OCI-LY3 (cell line): ENCODE measurements at regions not wholly inside any gene's neighbourhood (a gene's known extent, or its start where the extent isn't known, plus 50 kb on each side); places are given as distances from the start of the nearest gene placed in this dataset.
A peak's percentile ranks its signal among the peaks of the same experiment; 100 is the strongest.

Experiments used
- H2AFZ ChIP-seq: fragments of 200-600, 300-600 bp; shearing (Covaris generic); 2 replicates; pipeline ENCODE4 v1.6.0; 2014; ENCODE audit warnings: antibody characterized with exemption, low read depth, low read length
- H3K27ac ChIP-seq: fragments of 200-600, 300-600 bp; sonication (generic); 2 replicates; pipeline ENCODE4 v1.5.1; 2014; ENCODE audit warnings: mild to moderate bottlenecking, low read length, moderate library complexity, mixed read lengths
- H3K27me3 ChIP-seq: fragments of 200-600, 300-600 bp; sonication (generic); 2 replicates; pipeline ENCODE4 v1.6.1; 2014; ENCODE audit warnings: low read depth, low read length, mixed read lengths
- H3K36me3 ChIP-seq: fragments of 200-600, 300-600 bp; sonication (generic); replicated peaks from 2 replicates; pipeline ENCODE3; 2014; ENCODE audit warnings: low read depth, low read length, mixed read lengths
- H3K4me1 ChIP-seq: fragments of 300-600, 200-600 bp; sonication (generic); 2 replicates; pipeline ENCODE4 v1.6.1; 2014; ENCODE audit warnings: low read length, mixed read lengths
- H3K4me2 ChIP-seq: fragments of 200-600, 300-600 bp; sonication (generic); 2 replicates; pipeline ENCODE4 v1.6.1; 2014; ENCODE audit warnings: low read length, mixed read lengths
- H3K4me3 ChIP-seq: fragments of 300-600, 200-600 bp; sonication (generic); 2 replicates; pipeline ENCODE4 v1.5.1; 2014; ENCODE audit warnings: antibody characterized with exemption, mild to moderate bottlenecking, low read length, moderate library complexity
- H3K79me2 ChIP-seq: fragments of 300-600, 200-600 bp; shearing (Covaris generic); 2 replicates; pipeline ENCODE4 v1.6.1; 2014; ENCODE audit warnings: mild to moderate bottlenecking, low read length, mixed read lengths
- H3K9ac ChIP-seq: fragments of 300-600, 200-600 bp; shearing (Covaris generic); 2 replicates; pipeline ENCODE4 v1.6.0; 2014; ENCODE audit warnings: mild to moderate bottlenecking, low read length, moderate library complexity
- H3K9me3 ChIP-seq: fragments of 200-600, 300-600 bp; shearing (Covaris generic); 2 replicates; pipeline ENCODE4 v1.6.1; 2014; ENCODE audit warnings: low read length, mixed read lengths; ENCODE audit not compliant: insufficient read depth
- H4K20me1 ChIP-seq: fragments of 200-600, 300-600 bp; sonication (generic); 2 replicates; pipeline ENCODE4 v1.6.1; 2016; ENCODE audit warnings: low read length, mixed read lengths; ENCODE audit not compliant: insufficient read depth
- CTCF ChIP-seq: fragments of 200-600, 300-600 bp; sonication (generic); IDR thresholded peaks from 2 replicates; pipeline ENCODE4 v1.5.1; 2014; ENCODE audit warnings: antibody characterized with exemption, low read length, low read depth
- EZH2phosphoT487 ChIP-seq: fragments of 200-600 bp; shearing (Covaris generic); IDR thresholded peaks from 2 replicates; pipeline ENCODE4 v1.6.1; 2018; ENCODE audit warnings: antibody characterized with exemption, mixed run types, low read depth

DNA sequence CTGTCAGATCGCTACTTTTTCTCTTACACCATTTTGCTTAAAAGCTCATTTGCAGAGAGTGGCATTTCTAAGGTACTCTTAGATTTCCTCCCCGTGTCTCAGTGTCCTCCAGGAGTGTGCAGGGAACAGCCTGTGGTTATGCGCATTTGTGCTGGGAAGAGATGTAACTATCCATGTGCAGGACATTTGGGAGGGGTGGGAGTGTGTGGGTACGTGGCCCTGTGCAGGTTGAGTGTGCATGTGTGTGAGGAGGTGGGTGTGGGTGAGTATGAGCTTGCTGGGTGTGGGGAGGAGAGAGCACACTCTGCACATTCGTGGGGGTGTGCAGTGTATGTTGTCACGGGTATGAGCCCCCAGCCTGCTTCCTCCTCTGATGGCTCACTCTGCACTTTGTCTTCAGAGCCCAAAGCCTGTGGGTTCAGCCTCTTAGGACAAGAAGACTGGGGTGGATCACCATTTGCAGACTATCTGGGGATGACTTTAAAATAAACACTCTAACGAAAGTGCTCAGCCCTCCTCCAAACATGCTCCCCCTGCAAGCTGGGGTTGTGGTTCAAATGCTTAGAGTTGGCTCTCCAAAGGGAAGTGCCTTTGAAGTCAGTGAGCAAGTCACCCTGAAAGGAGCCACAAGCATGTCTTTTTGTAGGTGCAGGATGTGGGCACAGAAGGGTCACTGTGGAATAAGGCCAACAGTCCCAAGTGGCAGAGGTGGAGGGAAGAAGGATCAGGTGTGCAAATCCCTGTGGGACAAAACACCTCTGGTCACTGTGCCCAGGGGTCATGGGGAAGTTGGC, 295.4 kb downstream of the RRAGC start:
- Histone ChIP-seq H3K4me3 (no peak overlapping the region), H4K20me1 (no peaks in the 10 kb centered on the region), H3K4me1 (peaks cover 18% of the 10 kb centered on the region), H2AFZ (no peak overlapping the region), H3K36me3 (no peaks in the 10 kb centered on the region), H3K4me2 (no peak overlapping the region), H3K27me3 (no peaks in the 10 kb centered on the region), H3K79me2 (peaks cover 9% of the 10 kb centered on the region; the same call in 1 of the 2 replicates), H3K9ac (no peak overlapping the region), H3K9me3 (no peaks in the 10 kb centered on the region), H3K27ac (no peak overlapping the region)
- TF ChIP-seq EZH2phosphoT487 (no peak), CTCF (no peak)

- Histone ChIP-seq H3K79me2 (peaks cover 9% of the 10 kb centered on the region; the same call in 1 of the 2 replicates), H4K20me1 (no peaks in the 10 kb centered on the region), H3K27ac (no peak overlapping the region), H3K9me3 (no peaks in the 10 kb centered on the region), H2AFZ (no peak overlapping the region), H3K9ac (no peak overlapping the region), H3K4me3 (no peak overlapping the region), H3K4me2 (no peak overlapping the region), H3K36me3 (no peaks in the 10 kb centered on the region), H3K27me3 (no peaks in the 10 kb centered on the region), H3K4me1 (peaks cover 41% of the 10 kb centered on the region)
- no peak for TF ChIP-seq EZH2phosphoT487
- no peak for TF ChIP-seq CTCF
Observed at GRCh38 chr1:38561725-38562124, 297.8 kb downstream of the RRAGC start.

DNA sequence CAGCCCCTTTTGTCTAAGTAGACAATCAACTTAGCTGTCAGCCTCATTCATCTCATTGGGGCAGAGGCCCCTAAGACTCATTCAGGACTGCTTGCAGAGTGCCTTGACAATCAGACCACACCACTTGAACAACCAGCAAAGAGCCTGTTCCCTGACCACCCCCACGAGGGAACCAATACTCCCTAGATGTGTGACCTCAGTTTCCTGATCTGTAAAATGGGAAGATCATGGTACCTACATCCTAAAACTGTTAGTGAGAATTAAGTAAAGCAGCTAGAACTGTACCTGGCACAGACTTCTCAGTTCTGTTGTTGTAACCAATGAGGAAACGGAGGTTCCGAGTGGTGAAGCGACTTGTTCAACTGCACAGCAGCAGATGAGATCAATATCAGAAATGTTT, 298.5 kb downstream of the RRAGC start:
- H3K4me2 ChIP-seq = peak overlapping the region; percentile 84

More for the DNA sequence above, 298.5 kb downstream of the RRAGC start:
- H3K4me3 ChIP-seq = no peak overlapping the region
- H3K27me3 ChIP-seq = no peaks in the 10 kb centered on the region
- no peak overlapping the region for H3K27ac ChIP-seq
- no peak for TF ChIP-seq CTCF
- TF ChIP-seq EZH2phosphoT487 = no peak
- no peak overlapping the region for H3K9ac ChIP-seq
- H4K20me1 ChIP-seq = no peaks in the 10 kb centered on the region
- peaks cover 44% of the 10 kb centered on the region for H3K4me1 ChIP-seq
- no peak overlapping the region for H2AFZ ChIP-seq
- no peaks in the 10 kb centered on the region for H3K9me3 ChIP-seq
- no peaks in the 10 kb centered on the region for H3K36me3 ChIP-seq
- H3K79me2 ChIP-seq = peaks cover 9% of the 10 kb centered on the region; the same call in 1 of the 2 replicates
